HEK293T (cell line): ENCODE measurements at regions not wholly inside any gene's neighbourhood (a gene's known extent, or its start where the extent isn't known, plus 50 kb on each side); places are given as distances from the start of the nearest gene placed in this dataset.

Experiments used
- CTCF ChIA-PET: fragments of 350-600 bp; formaldehyde crosslinking; extraction: SDS; loops from one replicate; lab custom pipeline; 2021; ENCODE audit warnings: antibody characterized with exemption, inconsistent platforms; lab: Yijun Ruan, JAX
- POLR2A ChIA-PET: fragments of 350-600 bp; formaldehyde crosslinking; extraction: SDS; loops from one replicate; lab custom pipeline; 2020; ENCODE audit warnings: antibody characterized with exemption, inconsistent platforms; lab: Yijun Ruan, JAX
- DNase-seq: peaks from one replicate; pipeline ENCODE4 v3.0.0; 2012; ENCODE audit warnings: mixed read lengths; ENCODE audit errors: extremely low spot score
- ARNT ChIP-seq: fragments of 450-650 bp; IDR thresholded peaks from 2 replicates; pipeline ENCODE4 v1.6.1; 2017; ENCODE audit warnings: mild to moderate bottlenecking
- BHLHE40 ChIP-seq: fragments of 450-650 bp; IDR thresholded peaks from 2 replicates; pipeline ENCODE4 v1.6.1; 2016; ENCODE audit warnings: mild to moderate bottlenecking, moderate library complexity, borderline replicate concordance
- CTBP1 ChIP-seq: fragments of 450-650 bp; IDR thresholded peaks from 2 replicates; pipeline ENCODE4 v1.6.1; 2016; ENCODE audit warnings: borderline replicate concordance
- ELF4 ChIP-seq: fragments of 450-650 bp; IDR thresholded peaks from 2 replicates; pipeline ENCODE4 v1.6.1; 2017; ENCODE audit warnings: antibody characterized with exemption
- FOXA1 ChIP-seq: fragments of 450-650 bp; IDR thresholded peaks from 2 replicates; pipeline ENCODE4 v1.6.1; 2016; ENCODE audit warnings: mild to moderate bottlenecking
- FOXK2 ChIP-seq: fragments of 450-650 bp; IDR thresholded peaks from 2 replicates; pipeline ENCODE4 v1.6.1; 2016; ENCODE audit warnings: mild to moderate bottlenecking
- FOXM1 ChIP-seq: fragments of 450-650 bp; IDR thresholded peaks from 2 replicates; pipeline ENCODE4 v1.6.1; 2017; ENCODE audit warnings: mild to moderate bottlenecking, borderline replicate concordance
- HDGF ChIP-seq: fragments of 450-650 bp; IDR thresholded peaks from 2 replicates; pipeline ENCODE4 v1.6.1; 2017; ENCODE audit warnings: antibody characterized with exemption, borderline replicate concordance
- L3MBTL2 ChIP-seq: fragments of 450-650 bp; conservative IDR thresholded peaks from 2 replicates; pipeline ENCODE4 v1.6.1; 2016; ENCODE audit warnings: mild to moderate bottlenecking
- LEF1 ChIP-seq: fragments of 450-650 bp; IDR thresholded peaks from 2 replicates; pipeline ENCODE4 v1.6.1; 2017; ENCODE audit warnings: mild to moderate bottlenecking, borderline replicate concordance
- NFRKB ChIP-seq: fragments of 450-650 bp; IDR thresholded peaks from 2 replicates; pipeline ENCODE4 v1.6.1; 2016; ENCODE audit warnings: mild to moderate bottlenecking, moderate library complexity
- PKNOX1 ChIP-seq: fragments of 450-650 bp; IDR thresholded peaks from 2 replicates; pipeline ENCODE4 v1.6.1; 2016
- SP1 ChIP-seq: fragments of 450-650 bp; IDR thresholded peaks from 2 replicates; pipeline ENCODE4 v1.6.1; 2017
- SUZ12 ChIP-seq: fragments of 450-650 bp; IDR thresholded peaks from 2 replicates; pipeline ENCODE4 v1.6.1; 2016; ENCODE audit warnings: mild to moderate bottlenecking
- TARDBP ChIP-seq: fragments of 450-650 bp; IDR thresholded peaks from 2 replicates; pipeline ENCODE4 v1.6.1; 2016
- ZNF384 ChIP-seq: fragments of 450-650 bp; IDR thresholded peaks from 2 replicates; pipeline ENCODE4 v1.6.1; 2016

- ChIA-PET CTCF (interaction anchor here (0.6 kb wide), 1 partner anchor 10 kb away, joined by 3 read pairs; no protein-coding TSS in a partner anchor), POLR2A (no interaction called here)
- no peak for DNase-seq
- no peak for TF ChIP-seq TARDBP
- no peak for TF ChIP-seq BHLHE40
- TF ChIP-seq LEF1, result no peak
- no peak for TF ChIP-seq L3MBTL2
- TF ChIP-seq FOXK2, result no peak
- no peak for TF ChIP-seq SP1
- no peak for TF ChIP-seq SUZ12
- TF ChIP-seq PKNOX1, result no peak
- no peak for TF ChIP-seq HDGF
- no peak for TF ChIP-seq CTBP1
- no peak for TF ChIP-seq ARNT
- no peak for TF ChIP-seq NFRKB
- no peak for TF ChIP-seq FOXM1
- no peak for TF ChIP-seq FOXA1
- TF ChIP-seq ELF4, result no peak
- TF ChIP-seq ZNF384, result no peak
Measured at GRCh38 chr1:212519131-212519530, 86.4 kb downstream of the NENF start.

DNA sequence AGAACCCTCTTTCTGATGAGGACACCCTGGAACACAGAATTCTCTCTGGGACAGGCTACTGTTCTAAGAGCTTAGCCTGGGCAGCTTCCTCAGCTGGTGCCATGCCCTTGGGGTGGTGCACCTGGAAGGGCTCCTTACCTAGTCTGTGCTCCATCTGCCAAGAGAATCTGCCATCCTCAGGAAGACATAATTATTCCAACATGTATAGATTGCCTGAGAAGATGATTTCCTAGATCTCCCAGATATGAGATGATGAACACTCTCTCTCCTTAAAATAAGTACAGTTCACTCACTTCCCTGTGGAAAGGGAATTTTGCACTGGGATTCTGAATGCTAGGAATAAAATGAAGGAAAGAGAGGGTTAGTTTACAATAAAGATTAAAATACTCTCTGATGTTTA is 87.6 kb downstream of the NENF start:
- POLR2A ChIA-PET, result no interaction called here
- no peak for DNase-seq
- CTCF ChIA-PET, result no interaction called here
- TF ChIP-seq LEF1 (no peak), ZNF384 (no peak), CTBP1 (no peak), ARNT (no peak), HDGF (no peak), TARDBP (no peak), L3MBTL2 (no peak), NFRKB (no peak), SUZ12 (no peak), PKNOX1 (no peak), ELF4 (no peak), FOXM1 (no peak), FOXK2 (no peak), SP1 (no peak), BHLHE40 (no peak), FOXA1 (no peak)

DNA sequence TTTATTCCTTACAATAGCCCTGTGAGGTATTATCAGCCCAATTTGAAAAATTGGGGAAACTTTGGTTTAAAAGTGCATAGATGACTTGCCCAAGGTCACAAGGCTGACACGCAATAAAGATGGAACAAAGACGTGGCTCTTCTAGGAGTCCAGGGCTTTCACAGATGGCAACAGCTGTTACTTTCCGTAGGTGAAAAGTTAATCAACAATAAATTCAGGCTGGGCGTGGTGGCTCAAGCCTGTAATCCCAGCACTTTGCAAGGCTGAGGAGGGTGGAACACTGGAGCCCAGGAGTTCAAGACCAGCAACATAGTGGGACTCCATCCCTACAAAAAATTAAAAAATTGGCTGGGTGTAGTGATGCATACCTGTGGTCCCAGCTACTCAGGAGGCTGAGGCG is 87.8 kb upstream of the ATF3 start:
- CTCF ChIA-PET, result no interaction called here
- POLR2A ChIA-PET, result no interaction called here
- DNase-seq, result no peak
- no peak for TF ChIP-seq L3MBTL2
- no peak for TF ChIP-seq ZNF384
- no peak for TF ChIP-seq SP1
- TF ChIP-seq FOXA1, result no peak
- no peak for TF ChIP-seq TARDBP

- ChIA-PET CTCF (no interaction called here), POLR2A (interaction anchor here (1.3 kb wide), 1 partner anchor 42 kb away, joined by 4 read pairs; no protein-coding TSS in a partner anchor)
Measured at GRCh38 chr1:212525479-212526110, 83.0 kb upstream of the ATF3 start.

GRCh38 chr1:212526111-212526491 is 82.5 kb upstream of the ATF3 start:
- ChIA-PET CTCF (no interaction called here), POLR2A (interaction anchor here (1.3 kb wide), 1 partner anchor 41 kb away, joined by 4 read pairs; no protein-coding TSS in a partner anchor)
- DNase-seq, result no peak
- TF ChIP-seq HDGF (no peak), LEF1 (no peak), BHLHE40 (no peak), ELF4 (no peak), FOXK2 (no peak), FOXM1 (no peak), L3MBTL2 (no peak), CTBP1 (no peak), TARDBP (no peak), ARNT (no peak), SP1 (no peak), NFRKB (no peak), PKNOX1 (no peak), FOXA1 (no peak)

More at GRCh38 chr1:212525479-212526110, 83.0 kb upstream of the ATF3 start:
- TF ChIP-seq BHLHE40, result no peak
- no peak for TF ChIP-seq PKNOX1
- TF ChIP-seq LEF1, result no peak
- TF ChIP-seq FOXM1, result no peak
- TF ChIP-seq FOXA1, result no peak
- no peak for DNase-seq
